ENCODE measurements at regions not wholly inside any gene's neighbourhood (a gene's known extent, or its start where the extent isn't known, plus 50 kb on each side); places are given as distances from the start of the nearest gene placed in this dataset.
"Not testable (repeated sequence)": the region's sequence is repeated elsewhere in the genome, so short reads cannot be mapped to it uniquely, and the experiment has no call there.

- no peak for DNase-seq
Observed at GRCh38 chr1:94362466-94363058, 55.6 kb upstream of the ABCD3 start.

GRCh38 chr1:94358630-94359599 lies 59.3 kb upstream of the ABCD3 start:
- DNase-seq, result no peak

- DNase-seq, result no peak
Observed at GRCh38 chr1:94357661-94358060, 60.5 kb upstream of the ABCD3 start.

- DNase-seq, result no peak
Observed at GRCh38 chr1:94355485-94355980, 62.7 kb upstream of the ABCD3 start.

GRCh38 chr1:94351481-94351880 lies 66.7 kb upstream of the ABCD3 start:
- DNase-seq, result no peak

GRCh38 chr1:94350350-94350924 lies 67.8 kb upstream of the ABCD3 start:
- no peak for DNase-seq

GRCh38 chr1:94349853-94350252 lies 68.3 kb upstream of the ABCD3 start:
- DNase-seq, result no peak

- DNase-seq, result not testable (repeated sequence)
Observed at GRCh38 chr1:94348386-94348785, 69.8 kb upstream of the ABCD3 start.

- no peak for DNase-seq
Observed at GRCh38 chr1:94345148-94345721, 73.0 kb upstream of the ABCD3 start.

GRCh38 chr1:94342416-94342815 lies 75.8 kb upstream of the ABCD3 start:
- DNase-seq, result no peak

- DNase-seq, result peak in 1 of 2 donors; percentile 13
Observed at GRCh38 chr1:94339206-94339927, 78.8 kb upstream of the ABCD3 start.

GRCh38 chr1:94336991-94337390 lies 81.2 kb upstream of the ABCD3 start:
- DNase-seq, result no peak

GRCh38 chr1:94335950-94336349 lies 82.2 kb upstream of the ABCD3 start:
- DNase-seq, result peak; percentile 57 to 92

GRCh38 chr1:94335447-94335846 lies 82.7 kb upstream of the ABCD3 start:
- DNase-seq, result no peak

GRCh38 chr1:94334764-94335163 lies 83.4 kb upstream of the ABCD3 start:
- no peak for DNase-seq

GRCh38 chr1:94332952-94333351 lies 85.2 kb upstream of the ABCD3 start:
- no peak for DNase-seq

GRCh38 chr1:94332516-94332915 lies 85.7 kb upstream of the ABCD3 start:
- DNase-seq, result no peak

- DNase-seq, result no peak
Observed at GRCh38 chr1:94329986-94330385, 88.2 kb upstream of the ABCD3 start.

GRCh38 chr1:94329276-94329675 lies 88.9 kb upstream of the ABCD3 start:
- DNase-seq, result no peak

- no peak for DNase-seq
Observed at GRCh38 chr1:94327001-94327690, 89.8 kb upstream of the ARHGAP29 start.

- DNase-seq, result no peak
Observed at GRCh38 chr1:94326329-94326728, 88.9 kb upstream of the ARHGAP29 start.

Measured in hippocampal formation (tissue), 2 donors.